K562 (cell line): ENCODE measurements at regions not wholly inside any gene's neighbourhood (a gene's known extent, or its start where the extent isn't known, plus 50 kb on each side); places are given as distances from the start of the nearest gene placed in this dataset.
A peak's percentile ranks its signal among the peaks of the same experiment; 100 is the strongest.

Source experiments
- CXXC5 ChIP-seq: fragments of 250-450 bp; sonication (Bioruptor Pico); IDR thresholded peaks from 2 replicates; pipeline ENCODE4 v1.8.0; 2022; ENCODE audit warnings: inconsistent platforms, mild to moderate bottlenecking, moderate library complexity
- EGR1 ChIP-seq: fragments of 450-650 bp; conservative IDR thresholded peaks from 2 replicates; pipeline ENCODE4 v1.6.1; 2017; ENCODE audit warnings: mild to moderate bottlenecking
- HNRNPLL ChIP-seq: fragments of 200-400 bp; formaldehyde crosslinking; IDR thresholded peaks from 2 replicates; pipeline ENCODE4 v1.6.1; 2017; ENCODE audit warnings: low read length, low read depth, mild to moderate bottlenecking; ENCODE audit not compliant: poor library complexity, severe bottlenecking
- KLF16 ChIP-seq: IDR thresholded peaks from 2 replicates; pipeline ENCODE4 v1.6.1; 2016; ENCODE audit warnings: antibody characterized with exemption
- L3MBTL2 ChIP-seq: fragments of 450-650 bp; IDR thresholded peaks from 2 replicates; pipeline ENCODE4 v1.6.1; 2016; ENCODE audit warnings: mild to moderate bottlenecking, moderate library complexity
- LEF1 ChIP-seq: fragments of 450-650 bp; IDR thresholded peaks from 2 replicates; pipeline ENCODE4 v1.6.1; 2016; ENCODE audit warnings: mild to moderate bottlenecking
- MECOM ChIP-seq: fragments of 250-450 bp; sonication (Bioruptor Pico); IDR thresholded peaks from 2 replicates; pipeline ENCODE4 v1.8.0; 2022; ENCODE audit warnings: inconsistent platforms
- MEIS2 ChIP-seq: fragments of 450-650 bp; IDR thresholded peaks from 2 replicates; pipeline ENCODE4 v1.6.1; 2014; ENCODE audit warnings: mild to moderate bottlenecking; ENCODE audit not compliant: partially characterized antibody
- NRF1 ChIP-seq, 2 experiments: fragments of 450-650 bp; IDR thresholded peaks in 1 of 2; conservative IDR thresholded peaks in 1 of 2; 2 replicates each; pipeline ENCODE4 v1.6.1; 2014; ENCODE audit warnings: mild to moderate bottlenecking in 2 of 2
- POLR2G ChIP-seq: fragments of 200-400 bp; formaldehyde crosslinking; IDR thresholded peaks from 2 replicates; pipeline ENCODE4 v1.6.1; 2017; ENCODE audit warnings: low read depth, mild to moderate bottlenecking, antibody characterized with exemption, low read length, moderate library complexity
- RBFOX2 ChIP-seq: fragments of 200-400 bp; formaldehyde crosslinking; IDR thresholded peaks from 2 replicates; pipeline ENCODE4 v1.6.1; 2017; ENCODE audit warnings: low read depth, mild to moderate bottlenecking, low read length, moderate library complexity
- RBM15 ChIP-seq: fragments of 200-400 bp; formaldehyde crosslinking; IDR thresholded peaks from 2 replicates; pipeline ENCODE4 v1.6.1; 2018; ENCODE audit warnings: mild to moderate bottlenecking, low read length, moderate library complexity; ENCODE audit not compliant: insufficient read depth
- SUPT5H ChIP-seq: fragments of 450-650 bp; IDR thresholded peaks from 2 replicates; pipeline ENCODE4 v1.6.1; 2016
- XRCC5 ChIP-seq: fragments of 200-400 bp; formaldehyde crosslinking; IDR thresholded peaks from 2 replicates; pipeline ENCODE4 v1.6.1; 2017; ENCODE audit warnings: low read depth, mild to moderate bottlenecking, low read length
- ZBTB8A ChIP-seq: fragments of 450-650 bp; IDR thresholded peaks from 2 replicates; pipeline ENCODE4 v1.6.1; 2018; ENCODE audit warnings: mild to moderate bottlenecking, moderate library complexity; ENCODE audit not compliant: partially characterized antibody
- ZFX ChIP-seq: sonication (generic); formaldehyde crosslinking; IDR thresholded peaks from 2 replicates; pipeline ENCODE4 v1.8.0; 2022; ENCODE audit warnings: mild to moderate bottlenecking, missing genetic modification reagents, moderate library complexity
- TF ChIP-seq, protein P1 (sequence below): fragments of 450-650 bp; formaldehyde crosslinking; IDR thresholded peaks from 2 replicates; pipeline ENCODE4 v1.4.0; 2020; ENCODE audit warnings: mild to moderate bottlenecking, mixed read lengths
- TF ChIP-seq, protein P2 (sequence below): fragments of 450-650 bp; IDR thresholded peaks from 2 replicates; pipeline ENCODE4 v1.6.1; 2018; ENCODE audit not compliant: partially characterized antibody

DNA sequence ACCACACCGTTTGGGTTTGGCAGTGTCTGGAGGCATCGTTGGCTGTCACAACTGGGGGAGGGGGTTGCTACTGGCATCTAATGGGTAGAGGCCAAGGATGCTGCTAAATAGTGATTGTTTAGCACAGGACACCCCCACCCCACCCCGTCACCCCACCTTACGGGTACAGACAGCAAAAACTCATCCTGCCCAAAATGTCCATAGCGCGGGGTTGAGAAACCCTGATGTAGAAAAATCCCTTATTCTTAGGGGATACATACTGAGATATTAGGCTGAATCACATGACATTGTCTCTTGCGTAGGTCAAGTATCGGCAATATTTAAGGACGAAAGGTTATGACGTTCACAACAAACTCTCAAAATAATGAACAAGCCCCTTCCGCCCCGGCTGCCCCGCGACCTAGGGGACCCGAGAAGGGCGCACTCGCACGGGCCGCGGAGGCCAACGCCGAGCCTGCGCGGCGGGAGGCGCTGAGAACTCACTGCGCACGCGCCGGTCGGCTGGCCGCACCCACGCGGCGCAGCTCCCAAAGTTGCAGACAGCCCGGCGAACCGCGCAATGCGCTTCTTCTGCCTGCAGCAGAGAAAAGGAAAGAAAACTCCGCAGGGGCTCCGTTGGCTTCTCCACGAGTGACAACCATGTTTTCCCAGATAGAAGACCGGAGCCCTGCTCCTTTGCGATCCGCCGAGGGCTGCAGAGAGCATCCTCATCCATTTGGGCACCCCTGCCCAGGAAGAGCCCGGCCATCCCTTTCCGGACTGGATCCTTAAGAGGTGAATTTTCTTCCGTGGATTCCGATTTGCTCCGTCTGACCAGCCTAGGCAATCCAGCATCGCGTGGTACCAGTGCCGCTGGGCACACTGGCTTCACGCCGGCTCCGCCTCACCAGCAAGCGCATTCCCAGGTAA, 136.8 kb upstream of the CCDC54 start (continued):
- TF ChIP-seq HNRNPLL (peak; percentile 42), MEIS2 (peak; percentile 77), KLF16 (no peak), POLR2G (peak; percentile 28; the same call in 1 of the 2 replicates), L3MBTL2 (peak; percentile 52; the same call in 1 of the 2 replicates), NRF1 (conservative IDR thresholded peaks at IDR 0.05 in 1 of 2, IDR thresholded peaks at IDR 0.05 in 1 of 2) (peak; percentile 95), ZBTB8A (no peak), EGR1 (0 out of 2 replicates have a peak, but pooled peaks have one; percentile 10), LEF1 (no peak), SUPT5H (no peak), ZFX (CRISPR knock-in tag) (peak; percentile 31), MECOM (no peak), RBM15 (no peak), RBFOX2 (0 out of 2 replicates have a peak, but pooled peaks have one; percentile 32), CXXC5 (peak; percentile 75), XRCC5 (no peak)
- TF ChIP-seq, protein P1, sequence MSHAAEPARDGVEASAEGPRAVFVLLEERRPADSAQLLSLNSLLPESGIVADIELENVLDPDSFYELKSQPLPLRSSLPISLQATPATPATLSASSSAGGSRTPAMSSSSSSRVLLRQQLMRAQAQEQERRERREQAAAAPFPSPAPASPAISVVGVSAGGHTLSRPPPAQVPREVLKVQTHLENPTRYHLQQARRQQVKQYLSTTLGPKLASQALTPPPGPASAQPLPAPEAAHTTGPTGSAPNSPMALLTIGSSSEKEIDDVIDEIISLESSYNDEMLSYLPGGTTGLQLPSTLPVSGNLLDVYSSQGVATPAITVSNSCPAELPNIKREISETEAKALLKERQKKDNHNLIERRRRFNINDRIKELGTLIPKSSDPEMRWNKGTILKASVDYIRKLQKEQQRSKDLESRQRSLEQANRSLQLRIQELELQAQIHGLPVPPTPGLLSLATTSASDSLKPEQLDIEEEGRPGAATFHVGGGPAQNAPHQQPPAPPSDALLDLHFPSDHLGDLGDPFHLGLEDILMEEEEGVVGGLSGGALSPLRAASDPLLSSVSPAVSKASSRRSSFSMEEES (CRISPR knock-in tag) = peak; percentile 52
- TF ChIP-seq, protein P2, sequence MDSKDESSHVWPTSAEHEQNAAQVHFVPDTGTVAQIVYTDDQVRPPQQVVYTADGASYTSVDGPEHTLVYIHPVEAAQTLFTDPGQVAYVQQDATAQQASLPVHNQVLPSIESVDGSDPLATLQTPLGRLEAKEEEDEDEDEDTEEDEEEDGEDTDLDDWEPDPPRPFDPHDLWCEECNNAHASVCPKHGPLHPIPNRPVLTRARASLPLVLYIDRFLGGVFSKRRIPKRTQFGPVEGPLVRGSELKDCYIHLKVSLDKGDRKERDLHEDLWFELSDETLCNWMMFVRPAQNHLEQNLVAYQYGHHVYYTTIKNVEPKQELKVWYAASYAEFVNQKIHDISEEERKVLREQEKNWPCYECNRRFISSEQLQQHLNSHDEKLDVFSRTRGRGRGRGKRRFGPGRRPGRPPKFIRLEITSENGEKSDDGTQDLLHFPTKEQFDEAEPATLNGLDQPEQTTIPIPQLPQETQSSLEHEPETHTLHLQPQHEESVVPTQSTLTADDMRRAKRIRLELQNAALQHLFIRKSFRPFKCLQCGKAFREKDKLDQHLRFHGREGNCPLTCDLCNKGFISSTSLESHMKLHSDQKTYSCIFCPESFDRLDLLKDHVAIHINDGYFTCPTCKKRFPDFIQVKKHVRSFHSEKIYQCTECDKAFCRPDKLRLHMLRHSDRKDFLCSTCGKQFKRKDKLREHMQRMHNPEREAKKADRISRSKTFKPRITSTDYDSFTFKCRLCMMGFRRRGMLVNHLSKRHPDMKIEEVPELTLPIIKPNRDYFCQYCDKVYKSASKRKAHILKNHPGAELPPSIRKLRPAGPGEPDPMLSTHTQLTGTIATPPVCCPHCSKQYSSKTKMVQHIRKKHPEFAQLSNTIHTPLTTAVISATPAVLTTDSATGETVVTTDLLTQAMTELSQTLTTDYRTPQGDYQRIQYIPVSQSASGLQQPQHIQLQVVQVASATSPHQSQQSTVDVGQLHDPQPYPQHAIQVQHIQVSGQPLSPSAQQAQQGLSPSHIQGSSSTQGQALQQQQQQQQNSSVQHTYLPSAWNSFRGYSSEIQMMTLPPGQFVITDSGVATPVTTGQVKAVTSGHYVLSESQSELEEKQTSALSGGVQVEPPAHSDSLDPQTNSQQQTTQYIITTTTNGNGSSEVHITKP = peak; percentile 38
